Activated B cell treated with CpG ODN at 0.5 μM for 24 hours (primary cell): ENCODE measurements at regions not wholly inside any gene's neighbourhood (a gene's known extent, or its start where the extent isn't known, plus 50 kb on each side); places are given as distances from the start of the nearest gene placed in this dataset.

Source experiments
- ATAC-seq: fragments of 200-7000 bp; cut with Tn5 transposase; one replicate; pipeline ENCODE4 v1.10.0; 2021; ENCODE audit warnings: low read depth, mild to moderate bottlenecking, moderate library complexity
- CTCF ChIA-PET: fragments of 350-600 bp; sonication (Branson Sonifier 250); formaldehyde crosslinking; loops from one replicate; lab custom pipeline; 2021; ENCODE audit warnings: antibody characterized with exemption; lab: Charles Lee
- POLR2A ChIA-PET: fragments of 350-600 bp; sonication (Branson Sonifier 250); formaldehyde crosslinking; loops from one replicate; lab custom pipeline; 2021; ENCODE audit warnings: antibody characterized with exemption; lab: Charles Lee
- DNase-seq: peaks from one replicate; pipeline ENCODE4 v3.0.0; 2022
- H3K27ac Mint-ChIP-seq: one replicate; pipeline ENCODE4 v1.8.0; 2020; ENCODE audit warnings: mixed read lengths
- H3K27me3 Mint-ChIP-seq: one replicate; pipeline ENCODE4 v1.8.0; 2021; ENCODE audit warnings: mixed read lengths
- H3K36me3 Mint-ChIP-seq: one replicate; pipeline ENCODE4 v1.8.0; 2021; ENCODE audit warnings: low read depth, mixed read lengths
- H3K4me1 Mint-ChIP-seq: one replicate; pipeline ENCODE4 v1.8.0; 2021; ENCODE audit warnings: mixed read lengths
- H3K4me3 Mint-ChIP-seq: one replicate; pipeline ENCODE4 v1.8.0; 2020; ENCODE audit warnings: mild to moderate bottlenecking, mixed read lengths
- H3K9me3 Mint-ChIP-seq: one replicate; pipeline ENCODE4 v1.8.0; 2020; ENCODE audit warnings: mixed read lengths
- CTCF ChIP-seq: fragments of 200-600 bp; IDR thresholded peaks from one replicate; pipeline ENCODE4 v1.8.0; 2022; ENCODE audit warnings: antibody characterized with exemption, mild to moderate bottlenecking
- intact Hi-C: fragments of 100-400 bp; cut with micrococcal nuclease; formaldehyde crosslinking; loops from one replicate; pipeline ENCODE4 v1.15.1; 2024

GRCh38 chr9:75461183-75461582 is 372.9 kb downstream of the OSTF1 start:
- no peak for DNase-seq
- no peak for ATAC-seq
- Mint-ChIP-seq H3K9me3 (no peaks in the 10 kb centered on the region), H3K27me3 (no peaks in the 10 kb centered on the region), H3K4me1 (no peaks in the 10 kb centered on the region), H3K4me3 (no peak overlapping the region), H3K36me3 (no peaks in the 10 kb centered on the region), H3K27ac (no peak overlapping the region)
- ChIA-PET CTCF (no interaction called here), POLR2A (no interaction called here)
- intact Hi-C loops = no loop called here
- no peak for TF ChIP-seq CTCF

GRCh38 chr9:75462866-75463265 is 374.6 kb downstream of the OSTF1 start:
- ATAC-seq (no peak), DNase-seq (no peak)
- no peaks in the 10 kb centered on the region for H3K36me3 Mint-ChIP-seq
- no peaks in the 10 kb centered on the region for H3K9me3 Mint-ChIP-seq
- ChIA-PET CTCF (no interaction called here), POLR2A (no interaction called here)
- H3K4me1 Mint-ChIP-seq = no peaks in the 10 kb centered on the region
- no peak for TF ChIP-seq CTCF
- intact Hi-C loops = no loop called here
- no peaks in the 10 kb centered on the region for H3K27me3 Mint-ChIP-seq
- H3K27ac Mint-ChIP-seq = no peak overlapping the region
- no peak overlapping the region for H3K4me3 Mint-ChIP-seq

- no peaks in the 10 kb centered on the region for H3K9me3 Mint-ChIP-seq
- intact Hi-C loops = no loop called here
- no peaks in the 10 kb centered on the region for H3K4me1 Mint-ChIP-seq
- TF ChIP-seq CTCF = no peak
- ATAC-seq (no peak), DNase-seq (no peak)
- no peak overlapping the region for H3K4me3 Mint-ChIP-seq
- H3K36me3 Mint-ChIP-seq = no peaks in the 10 kb centered on the region
- CTCF ChIA-PET = no interaction called here
- H3K27ac Mint-ChIP-seq = no peak overlapping the region
- POLR2A ChIA-PET = no interaction called here
- no peaks in the 10 kb centered on the region for H3K27me3 Mint-ChIP-seq
Observed at GRCh38 chr9:75463871-75464270, 375.6 kb downstream of the OSTF1 start.

GRCh38 chr9:75464726-75465125 is 376.4 kb downstream of the OSTF1 start:
- no peak for ATAC-seq
- intact Hi-C loops = no loop called here
- ChIA-PET CTCF (no interaction called here), POLR2A (no interaction called here)
- Mint-ChIP-seq H3K9me3 (no peaks in the 10 kb centered on the region), H3K27ac (no peak overlapping the region), H3K4me1 (no peaks in the 10 kb centered on the region), H3K27me3 (no peaks in the 10 kb centered on the region), H3K4me3 (no peak overlapping the region), H3K36me3 (no peaks in the 10 kb centered on the region)
- DNase-seq = no peak
- TF ChIP-seq CTCF = no peak

- TF ChIP-seq CTCF = no peak
- ATAC-seq (no peak), DNase-seq (no peak)
- H3K4me3 Mint-ChIP-seq = no peak overlapping the region
- intact Hi-C loops = no loop called here
- CTCF ChIA-PET = no interaction called here
- no peaks in the 10 kb centered on the region for H3K4me1 Mint-ChIP-seq
- no peak overlapping the region for H3K27ac Mint-ChIP-seq
- no peaks in the 10 kb centered on the region for H3K27me3 Mint-ChIP-seq
- POLR2A ChIA-PET = no interaction called here
- no peaks in the 10 kb centered on the region for H3K36me3 Mint-ChIP-seq
- no peaks in the 10 kb centered on the region for H3K9me3 Mint-ChIP-seq
Observed at GRCh38 chr9:75467142-75467541, 378.8 kb downstream of the OSTF1 start.
